ENCODE measurements at regions not wholly inside any gene's neighbourhood (a gene's known extent, or its start where the extent isn't known, plus 50 kb on each side); places are given as distances from the start of the nearest gene placed in this dataset.

- H3K9me3 ChIP-seq (replicated peaks), result no peaks in the 10 kb centered on the region
- no peaks in the 10 kb centered on the region for H3K4me1 ChIP-seq
- DNase-seq, result no peak
- no peaks in the 10 kb centered on the region for H3K36me3 ChIP-seq
- no peak for TF ChIP-seq CTCF (IDR thresholded peaks at IDR 0.05; ENCODE audit: borderline replicate concordance)
- no peak overlapping the region for H3K4me3 ChIP-seq
- intact Hi-C loops (cut with micrococcal nuclease), result no loop called here
- no peaks in the 10 kb centered on the region for H3K27me3 ChIP-seq (ENCODE audit: low read depth)
- no peak overlapping the region for H3K27ac ChIP-seq (replicated peaks)
These were observed 67.3 kb upstream of the CCN6 start for GRCh38 chr6:111986651-111987050.

- intact Hi-C loops (cut with micrococcal nuclease), result no loop called here
- no peak overlapping the region for H3K4me3 ChIP-seq
- no peaks in the 10 kb centered on the region for H3K27me3 ChIP-seq (ENCODE audit: low read depth)
- H3K4me1 ChIP-seq, result no peaks in the 10 kb centered on the region
- no peak for DNase-seq
- H3K27ac ChIP-seq (replicated peaks), result no peak overlapping the region
- H3K9me3 ChIP-seq (replicated peaks), result no peaks in the 10 kb centered on the region
- TF ChIP-seq CTCF (IDR thresholded peaks at IDR 0.05; ENCODE audit: borderline replicate concordance), result no peak
- H3K36me3 ChIP-seq, result no peaks in the 10 kb centered on the region
These were observed 66.6 kb upstream of the CCN6 start for GRCh38 chr6:111987295-111987694.

DNA sequence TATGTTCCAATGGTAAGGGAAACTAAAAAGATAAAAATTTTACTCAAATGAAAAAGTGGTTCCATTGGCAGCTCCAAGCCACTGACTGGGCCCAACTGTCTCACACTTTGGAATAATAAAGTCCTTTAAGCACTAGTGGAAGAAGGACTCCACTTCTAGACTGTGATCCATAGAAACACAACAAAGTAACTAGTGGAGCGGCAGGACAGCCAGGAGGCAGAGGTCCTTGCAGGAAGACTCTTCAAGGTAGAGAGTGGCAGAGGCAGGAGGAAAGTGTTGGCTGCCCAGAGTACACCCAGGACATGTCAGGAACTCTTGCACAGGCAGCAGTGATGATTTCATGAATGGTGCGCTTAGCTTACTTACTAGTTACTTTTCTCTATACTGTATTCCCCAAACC lies 65.0 kb upstream of the CCN6 start:
- Histone ChIP-seq H3K27me3 (ENCODE audit: low read depth) (no peaks in the 10 kb centered on the region), H3K36me3 (no peaks in the 10 kb centered on the region), H3K4me3 (no peak overlapping the region), H3K27ac (replicated peaks) (no peak overlapping the region), H3K9me3 (replicated peaks) (no peaks in the 10 kb centered on the region), H3K4me1 (no peaks in the 10 kb centered on the region)
- intact Hi-C loops (cut with micrococcal nuclease), result no loop called here
- DNase-seq, result no peak
- TF ChIP-seq CTCF (IDR thresholded peaks at IDR 0.05; ENCODE audit: borderline replicate concordance), result no peak

GRCh38 chr6:111989743-111990142 lies 64.2 kb upstream of the CCN6 start:
- intact Hi-C loops (cut with micrococcal nuclease), result loop anchor here (10.0 kb wide), 1 partner anchor 105 kb away; no protein-coding TSS in a partner anchor
- TF ChIP-seq CTCF (IDR thresholded peaks at IDR 0.05; ENCODE audit: borderline replicate concordance), result no peak
- Histone ChIP-seq H3K27me3 (ENCODE audit: low read depth) (no peaks in the 10 kb centered on the region), H3K36me3 (no peaks in the 10 kb centered on the region), H3K9me3 (replicated peaks) (no peaks in the 10 kb centered on the region), H3K4me3 (no peak overlapping the region), H3K27ac (replicated peaks) (no peak overlapping the region), H3K4me1 (no peaks in the 10 kb centered on the region)
- no peak for DNase-seq

DNA sequence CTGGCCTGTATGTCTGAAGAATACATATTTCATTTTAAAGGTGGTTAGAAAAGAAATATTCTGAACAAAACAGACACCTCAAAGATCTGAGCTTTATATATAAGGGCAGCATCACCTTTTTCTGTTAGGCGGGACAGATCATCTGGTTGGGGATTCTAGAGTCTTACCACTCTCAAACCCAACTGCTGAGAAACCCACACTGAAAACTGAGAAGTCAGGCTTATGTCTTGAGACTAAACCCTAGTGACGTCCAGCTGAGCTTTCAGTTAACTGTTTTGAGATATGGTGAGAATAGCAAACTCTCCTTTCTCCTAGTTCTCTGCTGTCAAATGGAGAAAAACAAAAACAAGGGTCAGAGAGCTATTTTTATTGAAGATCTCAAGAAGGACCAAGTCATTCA lies 63.7 kb upstream of the CCN6 start:
- Histone ChIP-seq H3K4me3 (no peak overlapping the region), H3K9me3 (replicated peaks) (no peaks in the 10 kb centered on the region), H3K36me3 (no peaks in the 10 kb centered on the region), H3K27ac (replicated peaks) (no peak overlapping the region), H3K27me3 (ENCODE audit: low read depth) (no peaks in the 10 kb centered on the region), H3K4me1 (no peaks in the 10 kb centered on the region)
- intact Hi-C loops (cut with micrococcal nuclease), result loop anchor here (10.0 kb wide), 1 partner anchor 105 kb away; no protein-coding TSS in a partner anchor
- TF ChIP-seq CTCF (IDR thresholded peaks at IDR 0.05; ENCODE audit: borderline replicate concordance), result no peak
- DNase-seq, result no peak

DNA sequence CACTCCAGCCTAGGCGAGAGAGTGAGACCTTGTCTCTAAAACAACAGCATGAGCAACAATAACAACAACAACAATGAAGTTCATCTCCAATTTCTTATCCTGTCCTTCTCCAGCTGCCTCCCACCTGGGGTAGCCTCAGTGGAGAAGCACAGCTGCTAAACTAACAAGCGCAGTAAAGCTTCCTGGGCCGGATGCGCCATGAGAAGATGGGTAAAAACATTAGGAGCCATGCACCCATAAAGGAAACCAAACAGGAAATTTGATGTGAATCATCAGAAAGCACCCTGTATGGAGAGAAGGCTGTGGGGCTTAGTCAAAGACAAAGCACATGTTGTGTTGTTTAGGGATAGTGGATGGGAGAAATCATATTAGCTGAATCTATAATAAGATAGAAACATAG lies 61.1 kb upstream of the CCN6 start:
- no peaks in the 10 kb centered on the region for H3K4me1 ChIP-seq
- intact Hi-C loops (cut with micrococcal nuclease), result loop anchor here (10.0 kb wide), 1 partner anchor 108 kb away; no protein-coding TSS in a partner anchor
- H3K27ac ChIP-seq (replicated peaks), result no peak overlapping the region
- TF ChIP-seq CTCF (IDR thresholded peaks at IDR 0.05; ENCODE audit: borderline replicate concordance), result no peak
- no peak for DNase-seq
- H3K36me3 ChIP-seq, result no peaks in the 10 kb centered on the region
- no peaks in the 10 kb centered on the region for H3K9me3 ChIP-seq (replicated peaks)
- no peak overlapping the region for H3K4me3 ChIP-seq
- no peaks in the 10 kb centered on the region for H3K27me3 ChIP-seq (ENCODE audit: low read depth)
